ENCODE measurements at regions not wholly inside any gene's neighbourhood (a gene's known extent, or its start where the extent isn't known, plus 50 kb on each side); places are given as distances from the start of the nearest gene placed in this dataset.

- in situ Hi-C loops (cut with HindIII; ENCODE audit: low pct_unique_long_range_greater_than_20kb, low sequenced_read_pairs), result no loop called here
- CTCF ChIA-PET, result no interaction called here
- Histone ChIP-seq H3K9me3 (ENCODE audit: control insufficient read depth, insufficient read depth, low read depth, low read length) (no peaks in the 10 kb centered on the region), H3K4me1 (ENCODE audit: control insufficient read depth, insufficient read depth, low read length) (no peaks in the 10 kb centered on the region), H3K4me3 (ENCODE audit: low read depth in 2 of 2, low read length in 2 of 2) (no peak overlapping the region), H3K27ac (ENCODE audit: low read length) (no peak overlapping the region), H3K27me3 (ENCODE audit: control insufficient read depth, insufficient read depth, low read length) (no peaks in the 10 kb centered on the region), H3K36me3 (ENCODE audit: control insufficient read depth, insufficient read depth, low read length) (no peaks in the 10 kb centered on the region)
- ATAC-seq (no peak), DNase-seq (ENCODE audit: low read depth, low spot score) (no peak)
- TF ChIP-seq, protein P1, sequence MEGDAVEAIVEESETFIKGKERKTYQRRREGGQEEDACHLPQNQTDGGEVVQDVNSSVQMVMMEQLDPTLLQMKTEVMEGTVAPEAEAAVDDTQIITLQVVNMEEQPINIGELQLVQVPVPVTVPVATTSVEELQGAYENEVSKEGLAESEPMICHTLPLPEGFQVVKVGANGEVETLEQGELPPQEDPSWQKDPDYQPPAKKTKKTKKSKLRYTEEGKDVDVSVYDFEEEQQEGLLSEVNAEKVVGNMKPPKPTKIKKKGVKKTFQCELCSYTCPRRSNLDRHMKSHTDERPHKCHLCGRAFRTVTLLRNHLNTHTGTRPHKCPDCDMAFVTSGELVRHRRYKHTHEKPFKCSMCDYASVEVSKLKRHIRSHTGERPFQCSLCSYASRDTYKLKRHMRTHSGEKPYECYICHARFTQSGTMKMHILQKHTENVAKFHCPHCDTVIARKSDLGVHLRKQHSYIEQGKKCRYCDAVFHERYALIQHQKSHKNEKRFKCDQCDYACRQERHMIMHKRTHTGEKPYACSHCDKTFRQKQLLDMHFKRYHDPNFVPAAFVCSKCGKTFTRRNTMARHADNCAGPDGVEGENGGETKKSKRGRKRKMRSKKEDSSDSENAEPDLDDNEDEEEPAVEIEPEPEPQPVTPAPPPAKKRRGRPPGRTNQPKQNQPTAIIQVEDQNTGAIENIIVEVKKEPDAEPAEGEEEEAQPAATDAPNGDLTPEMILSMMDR (IDR thresholded peaks at IDR 0.05), result no peak
- no peak for TF ChIP-seq TCF7L2 (IDR thresholded peaks at IDR 0.05; ENCODE audit: low read depth, low read length)
- no TSS peak for BruUV-seq (replicated peaks)
- POLR2A ChIA-PET, result no interaction called here
- intact Hi-C loops (cut with micrococcal nuclease; ENCODE audit: unreplicated experiment), result no loop called here
Measured at GRCh38 chr9:11432361-11432760, 819.6 kb upstream of the PTPRD start.

DNA sequence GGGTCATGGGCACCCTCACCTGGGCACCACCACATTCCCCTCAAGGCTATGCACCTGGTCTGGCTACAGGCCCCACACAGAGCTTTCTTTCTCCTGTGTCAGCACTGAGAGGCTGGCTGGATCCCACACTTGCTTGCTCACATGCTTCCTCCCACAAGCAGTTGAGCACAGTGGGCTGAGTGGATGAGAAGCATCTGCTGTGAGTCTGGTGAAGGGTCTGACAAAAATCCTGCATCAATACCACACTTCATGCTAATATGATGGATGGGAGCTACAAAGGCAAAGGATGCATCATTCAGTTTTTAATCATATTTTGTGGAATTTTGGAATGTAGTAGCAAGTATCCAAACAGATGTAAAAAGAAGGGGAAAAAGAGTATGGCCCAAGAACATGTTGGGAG, 830.8 kb upstream of the PTPRD start:
- ATAC-seq (no peak), DNase-seq (ENCODE audit: low read depth, low spot score) (no peak)
- in situ Hi-C loops (cut with HindIII; ENCODE audit: low pct_unique_long_range_greater_than_20kb, low sequenced_read_pairs) (no loop called here), intact Hi-C loops (cut with micrococcal nuclease; ENCODE audit: unreplicated experiment) (no loop called here)
- Histone ChIP-seq H3K36me3 (ENCODE audit: control insufficient read depth, insufficient read depth, low read length) (no peaks in the 10 kb centered on the region), H3K27ac (ENCODE audit: low read length) (no peak overlapping the region), H3K4me3 (ENCODE audit: low read depth in 2 of 2, low read length in 2 of 2) (no peak overlapping the region), H3K27me3 (ENCODE audit: control insufficient read depth, insufficient read depth, low read length) (no peaks in the 10 kb centered on the region), H3K4me1 (ENCODE audit: control insufficient read depth, insufficient read depth, low read length) (no peaks in the 10 kb centered on the region), H3K9me3 (ENCODE audit: control insufficient read depth, insufficient read depth, low read depth, low read length) (no peaks in the 10 kb centered on the region)
- BruUV-seq (replicated peaks), result no TSS peak
- TF ChIP-seq, protein P1 (IDR thresholded peaks at IDR 0.05), result no peak
- no peak for TF ChIP-seq TCF7L2 (IDR thresholded peaks at IDR 0.05; ENCODE audit: low read depth, low read length)
- TF ChIP-seq SIN3A (IDR thresholded peaks at IDR 0.05; ENCODE audit: borderline replicate concordance, insufficient read depth, low read depth, low read length), result no peak
- TF ChIP-seq POLR2AphosphoS5 (IDR thresholded peaks at IDR 0.05; ENCODE audit: low read depth, low read length), result no peak
- TF ChIP-seq, protein P2, sequence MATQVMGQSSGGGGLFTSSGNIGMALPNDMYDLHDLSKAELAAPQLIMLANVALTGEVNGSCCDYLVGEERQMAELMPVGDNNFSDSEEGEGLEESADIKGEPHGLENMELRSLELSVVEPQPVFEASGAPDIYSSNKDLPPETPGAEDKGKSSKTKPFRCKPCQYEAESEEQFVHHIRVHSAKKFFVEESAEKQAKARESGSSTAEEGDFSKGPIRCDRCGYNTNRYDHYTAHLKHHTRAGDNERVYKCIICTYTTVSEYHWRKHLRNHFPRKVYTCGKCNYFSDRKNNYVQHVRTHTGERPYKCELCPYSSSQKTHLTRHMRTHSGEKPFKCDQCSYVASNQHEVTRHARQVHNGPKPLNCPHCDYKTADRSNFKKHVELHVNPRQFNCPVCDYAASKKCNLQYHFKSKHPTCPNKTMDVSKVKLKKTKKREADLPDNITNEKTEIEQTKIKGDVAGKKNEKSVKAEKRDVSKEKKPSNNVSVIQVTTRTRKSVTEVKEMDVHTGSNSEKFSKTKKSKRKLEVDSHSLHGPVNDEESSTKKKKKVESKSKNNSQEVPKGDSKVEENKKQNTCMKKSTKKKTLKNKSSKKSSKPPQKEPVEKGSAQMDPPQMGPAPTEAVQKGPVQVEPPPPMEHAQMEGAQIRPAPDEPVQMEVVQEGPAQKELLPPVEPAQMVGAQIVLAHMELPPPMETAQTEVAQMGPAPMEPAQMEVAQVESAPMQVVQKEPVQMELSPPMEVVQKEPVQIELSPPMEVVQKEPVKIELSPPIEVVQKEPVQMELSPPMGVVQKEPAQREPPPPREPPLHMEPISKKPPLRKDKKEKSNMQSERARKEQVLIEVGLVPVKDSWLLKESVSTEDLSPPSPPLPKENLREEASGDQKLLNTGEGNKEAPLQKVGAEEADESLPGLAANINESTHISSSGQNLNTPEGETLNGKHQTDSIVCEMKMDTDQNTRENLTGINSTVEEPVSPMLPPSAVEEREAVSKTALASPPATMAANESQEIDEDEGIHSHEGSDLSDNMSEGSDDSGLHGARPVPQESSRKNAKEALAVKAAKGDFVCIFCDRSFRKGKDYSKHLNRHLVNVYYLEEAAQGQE (IDR thresholded peaks at IDR 0.05; ENCODE audit: insufficient read depth in 1 of 2, low read depth in 2 of 2, low read length in 1 of 2), result no peak
- ChIA-PET CTCF (no interaction called here), POLR2A (no interaction called here)

All from Panc1 (cell line).